CD4-positive, CD25-positive, alpha-beta regulatory T cell (primary cell): ENCODE measurements at regions not wholly inside any gene's neighbourhood (a gene's known extent, or its start where the extent isn't known, plus 50 kb on each side); places are given as distances from the start of the nearest gene placed in this dataset.

Source experiments
- ATAC-seq, 2 donors: fragments of 150-1000 bp; cut with Tn5 transposase; one replicate each; pipeline ENCODE4 v1.10.0; 2021; ENCODE audit warnings: low read depth in 2 of 2, moderate number of reproducible peaks in 2 of 2, moderate library complexity in 1 of 2
- DNase-seq, 3 donors: peaks; one replicate each; pipeline versions ENCODE4 v3.0.0 to v3.0.0-alpha.2; 2012 to 2022; ENCODE audit warnings: mixed read lengths in 1 of 3
- H3K27ac ChIP-seq: one replicate; pipeline ENCODE4 v1.7.0; 2013; ENCODE audit warnings: mild to moderate bottlenecking, low read length; ENCODE audit not compliant: insufficient read depth, poor library complexity, severe bottlenecking
- H3K27me3 ChIP-seq: one replicate; pipeline ENCODE4 v1.7.0; 2013; ENCODE audit warnings: low read length; ENCODE audit not compliant: control insufficient read depth, insufficient read depth
- H3K36me3 ChIP-seq: one replicate; pipeline ENCODE4 v1.7.0; 2013; ENCODE audit warnings: mild to moderate bottlenecking, low read length, moderate library complexity; ENCODE audit not compliant: control insufficient read depth, insufficient read depth
- H3K4me1 ChIP-seq: 2 replicates; pipeline ENCODE4 v1.7.0; 2013; ENCODE audit warnings: mild to moderate bottlenecking, low read length; ENCODE audit not compliant: insufficient read depth, control insufficient read depth, poor library complexity, severe bottlenecking
- H3K4me3 ChIP-seq: one replicate; pipeline ENCODE4 v1.7.0; 2013; ENCODE audit warnings: low read depth, mild to moderate bottlenecking, low read length, moderate library complexity
- H3K9me3 ChIP-seq, 2 experiments: 1 replicate in 1 of 2; 2 replicates in 1 of 2; pipeline ENCODE4 v1.7.0; 2013; ENCODE audit warnings: low read length in 2 of 2, mild to moderate bottlenecking in 1 of 2, moderate library complexity in 1 of 2; ENCODE audit not compliant: control insufficient read depth in 2 of 2
- H3K27ac Mint-ChIP-seq, 3 donors: one replicate each; pipeline ENCODE4 v1.8.0; 2020 to 2022; ENCODE audit warnings: mild to moderate bottlenecking in 3 of 3, mixed read lengths in 3 of 3, moderate library complexity in 2 of 3
- H3K27me3 Mint-ChIP-seq: one replicate; pipeline ENCODE4 v1.8.0; 2022; ENCODE audit warnings: mild to moderate bottlenecking, mixed read lengths
- H3K36me3 Mint-ChIP-seq: one replicate; pipeline ENCODE4 v1.8.0; 2020; ENCODE audit warnings: mixed read lengths
- H3K4me1 Mint-ChIP-seq, 4 donors: one replicate each; pipeline ENCODE4 v1.8.0; 2020 to 2022; ENCODE audit warnings: mixed read lengths in 4 of 4, mild to moderate bottlenecking in 1 of 4
- H3K4me3 Mint-ChIP-seq, 4 donors: one replicate each; pipeline ENCODE4 v1.8.0; 2020 to 2022; ENCODE audit warnings: mild to moderate bottlenecking in 4 of 4, mixed read lengths in 4 of 4, moderate library complexity in 3 of 4
- H3K9me3 Mint-ChIP-seq, 7 donors: one replicate each; pipeline ENCODE4 v1.8.0; 2020 to 2022; ENCODE audit warnings: mixed read lengths in 7 of 7, mild to moderate bottlenecking in 3 of 7, moderate library complexity in 2 of 7

GRCh38 chr3:193827040-193827669, 234.1 kb downstream of the OPA1 start:
- H3K4me3 Mint-ChIP-seq = no peak overlapping the region
- Histone ChIP-seq H3K9me3 (no peaks in the 10 kb centered on the region), H3K4me1 (no peaks in the 10 kb centered on the region), H3K27ac (no peak overlapping the region), H3K27me3 (peaks cover 6% of the 10 kb centered on the region), H3K4me3 (no peak overlapping the region), H3K36me3 (no peaks in the 10 kb centered on the region)
- no peaks in the 10 kb centered on the region for H3K4me1 Mint-ChIP-seq
- H3K27ac Mint-ChIP-seq = no peak overlapping the region
- no peaks in the 10 kb centered on the region for H3K36me3 Mint-ChIP-seq
- DNase-seq = no peak
- peaks cover 0 to 2% (median 0%) of the 10 kb centered on the region in 7 donors for H3K9me3 Mint-ChIP-seq
- no peak for ATAC-seq
- peaks cover 31% of the 10 kb centered on the region for H3K27me3 Mint-ChIP-seq

GRCh38 chr3:193827871-193828270, 234.9 kb downstream of the OPA1 start:
- no peaks in the 10 kb centered on the region for H3K4me1 ChIP-seq
- H3K9me3 ChIP-seq = no peaks in the 10 kb centered on the region
- Mint-ChIP-seq H3K27ac (no peak overlapping the region), H3K9me3 (peaks cover 0 to 2% (median 0%) of the 10 kb centered on the region in 7 donors), H3K27me3 (peaks cover 25% of the 10 kb centered on the region), H3K4me1 (no peaks in the 10 kb centered on the region), H3K4me3 (no peak overlapping the region), H3K36me3 (no peaks in the 10 kb centered on the region)
- peaks cover under 1% of the 10 kb centered on the region for H3K27me3 ChIP-seq
- H3K4me3 ChIP-seq = no peak overlapping the region
- H3K27ac ChIP-seq = no peak overlapping the region
- no peaks in the 10 kb centered on the region for H3K36me3 ChIP-seq
- no peak for ATAC-seq
- DNase-seq = no peak

- Histone ChIP-seq H3K9me3 (no peaks in the 10 kb centered on the region), H3K27me3 (no peaks in the 10 kb centered on the region), H3K4me3 (no peak overlapping the region), H3K4me1 (no peaks in the 10 kb centered on the region), H3K27ac (no peak overlapping the region), H3K36me3 (no peaks in the 10 kb centered on the region)
- no peaks in the 10 kb centered on the region for H3K36me3 Mint-ChIP-seq
- DNase-seq (no peak), ATAC-seq (no peak)
- peaks cover 19% of the 10 kb centered on the region for H3K27me3 Mint-ChIP-seq
- H3K4me3 Mint-ChIP-seq = no peak overlapping the region
- H3K4me1 Mint-ChIP-seq = no peaks in the 10 kb centered on the region
- H3K9me3 Mint-ChIP-seq = peaks cover 0 to 2% (median 0%) of the 10 kb centered on the region in 7 donors
- no peak overlapping the region for H3K27ac Mint-ChIP-seq
Measured at GRCh38 chr3:193828477-193828876, 235.5 kb downstream of the OPA1 start.

- Histone ChIP-seq H3K27ac (no peak overlapping the region), H3K27me3 (no peaks in the 10 kb centered on the region), H3K36me3 (no peaks in the 10 kb centered on the region), H3K9me3 (no peaks in the 10 kb centered on the region), H3K4me3 (no peak overlapping the region), H3K4me1 (no peaks in the 10 kb centered on the region)
- Mint-ChIP-seq H3K27ac (no peak overlapping the region), H3K36me3 (no peaks in the 10 kb centered on the region), H3K4me3 (no peak overlapping the region), H3K9me3 (peaks cover 0 to 3% (median 0%) of the 10 kb centered on the region in 7 donors), H3K4me1 (no peaks in the 10 kb centered on the region), H3K27me3 (peaks cover 17% of the 10 kb centered on the region)
- no peak for DNase-seq
- ATAC-seq = no peak
Measured at GRCh38 chr3:193829781-193830180, 236.8 kb downstream of the OPA1 start.

- Histone ChIP-seq H3K9me3 (no peaks in the 10 kb centered on the region), H3K4me3 (no peak overlapping the region), H3K27me3 (no peaks in the 10 kb centered on the region), H3K4me1 (no peaks in the 10 kb centered on the region), H3K27ac (no peak overlapping the region), H3K36me3 (no peaks in the 10 kb centered on the region)
- DNase-seq = no peak
- Mint-ChIP-seq H3K36me3 (no peaks in the 10 kb centered on the region), H3K4me1 (no peaks in the 10 kb centered on the region), H3K9me3 (peaks cover 0 to 3% (median 0%) of the 10 kb centered on the region in 7 donors), H3K27me3 (peaks cover 10% of the 10 kb centered on the region), H3K4me3 (no peak overlapping the region), H3K27ac (no peak overlapping the region)
- no peak for ATAC-seq
Measured at GRCh38 chr3:193830791-193831191, 237.8 kb downstream of the OPA1 start.

- Mint-ChIP-seq H3K36me3 (no peaks in the 10 kb centered on the region), H3K4me3 (no peak overlapping the region), H3K27ac (no peak overlapping the region), H3K9me3 (peaks cover 0 to 3% (median 0%) of the 10 kb centered on the region in 7 donors), H3K27me3 (peaks cover 4% of the 10 kb centered on the region), H3K4me1 (no peaks in the 10 kb centered on the region)
- peak; percentile 26 to 39 for ATAC-seq
- Histone ChIP-seq H3K27ac (no peak overlapping the region), H3K36me3 (no peaks in the 10 kb centered on the region), H3K4me1 (no peaks in the 10 kb centered on the region), H3K4me3 (no peak overlapping the region), H3K9me3 (no peaks in the 10 kb centered on the region), H3K27me3 (no peaks in the 10 kb centered on the region)
- DNase-seq = no peak
Measured at GRCh38 chr3:193831495-193832455, 238.8 kb downstream of the OPA1 start.

- Mint-ChIP-seq H3K9me3 (peaks cover 0 to 3% (median 0%) of the 10 kb centered on the region in 7 donors), H3K27me3 (peaks cover 4% of the 10 kb centered on the region), H3K36me3 (no peaks in the 10 kb centered on the region), H3K4me1 (no peaks in the 10 kb centered on the region), H3K27ac (no peak overlapping the region), H3K4me3 (no peak overlapping the region)
- H3K4me3 ChIP-seq = no peak overlapping the region
- no peak for ATAC-seq
- H3K27ac ChIP-seq = no peak overlapping the region
- H3K4me1 ChIP-seq = no peaks in the 10 kb centered on the region
- no peaks in the 10 kb centered on the region for H3K36me3 ChIP-seq
- DNase-seq = no peak
- no peaks in the 10 kb centered on the region for H3K27me3 ChIP-seq
- no peaks in the 10 kb centered on the region for H3K9me3 ChIP-seq
Measured at GRCh38 chr3:193832833-193833413, 239.9 kb downstream of the OPA1 start.
